CD14-positive monocyte (primary cell): ENCODE measurements at regions not wholly inside any gene's neighbourhood (a gene's known extent, or its start where the extent isn't known, plus 50 kb on each side); places are given as distances from the start of the nearest gene placed in this dataset.

Experiments
- DNase-seq, 3 donors: peaks; one replicate each; pipeline ENCODE4 v3.0.0-alpha.2; 2011 to 2022
- H2AFZ ChIP-seq: 2 replicates; pipeline ENCODE4 v1.6.0; 2012; ENCODE audit warnings: mild to moderate bottlenecking, low read depth, low read length, inconsistent platforms; ENCODE audit not compliant: insufficient read depth, poor library complexity, severe bottlenecking
- H3K27ac ChIP-seq, 2 donors: 1 replicate in 1 of 2; 2 replicates in 1 of 2; pipeline ENCODE4 v1.5.1; 2012 to 2013; ENCODE audit warnings: low read length in 2 of 2, control low read depth in 1 of 2, inconsistent platforms in 1 of 2, low read depth in 1 of 2, mild to moderate bottlenecking in 1 of 2
- H3K27me3 ChIP-seq, 2 donors: one replicate each; pipeline versions ENCODE4 v1.6.0 to v1.6.1; 2011 to 2013; ENCODE audit warnings: low read length in 2 of 2; ENCODE audit not compliant: control insufficient read depth in 2 of 2, insufficient read depth in 2 of 2
- H3K36me3 ChIP-seq, 2 donors: replicated peaks in 1 of 2; 1 replicate in 1 of 2; 2 replicates in 1 of 2; pipeline versions ENCODE4 v1.5.1 to v1.6.1; 2012 to 2013; ENCODE audit warnings: low read length in 2 of 2, control low read depth in 1 of 2, inconsistent platforms in 1 of 2, mild to moderate bottlenecking in 1 of 2; ENCODE audit not compliant: insufficient read depth in 2 of 2, control insufficient read depth in 1 of 2
- H3K4me1 ChIP-seq, 2 donors: 1 replicate in 1 of 2; 2 replicates in 1 of 2; pipeline versions ENCODE4 v1.5.1 to v1.6.1; 2012 to 2013; ENCODE audit warnings: low read length in 2 of 2, control low read depth in 1 of 2, inconsistent platforms in 1 of 2, mild to moderate bottlenecking in 1 of 2, moderate library complexity in 1 of 2; ENCODE audit not compliant: insufficient read depth in 2 of 2, control insufficient read depth in 1 of 2
- H3K4me2 ChIP-seq: replicated peaks from 2 replicates; pipeline ENCODE3; 2012; ENCODE audit warnings: low read length, moderate library complexity, mild to moderate bottlenecking; ENCODE audit not compliant: poor library complexity, severe bottlenecking; ENCODE audit errors: extremely low read depth
- H3K4me3 ChIP-seq, 3 experiments: fragments of 200-600 bp in 1 of 3; sonication (generic) in 1 of 3; replicated peaks in 1 of 3; 1 replicate in 2 of 3; 2 replicates in 1 of 3; pipeline ENCODE4 v1.5.1; 2011 to 2013; ENCODE audit warnings: low read length in 3 of 3, mild to moderate bottlenecking in 3 of 3, control low read depth in 2 of 3, low read depth in 2 of 3, inconsistent platforms in 1 of 3, moderate library complexity in 1 of 3
- H3K79me2 ChIP-seq: 2 replicates; pipeline ENCODE4 v1.6.0; 2012; ENCODE audit warnings: mild to moderate bottlenecking, control low read depth, inconsistent platforms, low read length, moderate library complexity; ENCODE audit not compliant: insufficient read depth
- H3K9ac ChIP-seq: 2 replicates; pipeline ENCODE4 v1.6.0; 2017; ENCODE audit warnings: low read length, mild to moderate bottlenecking; ENCODE audit not compliant: insufficient read depth, poor library complexity, severe bottlenecking
- H3K9me3 ChIP-seq, 2 donors: replicated peaks in 1 of 2; 1 replicate in 1 of 2; 2 replicates in 1 of 2; pipeline versions ENCODE4 v1.5.1 to v1.6.1; 2012 to 2013; ENCODE audit warnings: low read length in 2 of 2, control low read depth in 1 of 2; ENCODE audit not compliant: control insufficient read depth in 1 of 2, insufficient read depth in 1 of 2
- H4K20me1 ChIP-seq: 2 replicates; pipeline ENCODE4 v1.6.0; 2012; ENCODE audit warnings: mild to moderate bottlenecking, low read length, control low read depth, moderate library complexity; ENCODE audit not compliant: insufficient read depth
- H3K27ac Mint-ChIP-seq, 7 donors: one replicate each; pipeline ENCODE4 v1.8.0; 2020; ENCODE audit warnings: mild to moderate bottlenecking in 7 of 7, mixed read lengths in 7 of 7, moderate library complexity in 6 of 7, inconsistent platforms in 2 of 7
- H3K27me3 Mint-ChIP-seq, 3 donors: one replicate each; pipeline ENCODE4 v1.8.0; 2021 to 2022; ENCODE audit warnings: low read depth in 3 of 3, mild to moderate bottlenecking in 3 of 3, mixed read lengths in 3 of 3, moderate library complexity in 3 of 3, inconsistent platforms in 1 of 3
- H3K36me3 Mint-ChIP-seq, 2 donors: one replicate each; pipeline ENCODE4 v1.8.0; 2020; ENCODE audit warnings: mixed read lengths in 2 of 2, inconsistent platforms in 1 of 2, mild to moderate bottlenecking in 1 of 2
- H3K4me1 Mint-ChIP-seq: one replicate; pipeline ENCODE4 v1.8.0; 2020; ENCODE audit warnings: mild to moderate bottlenecking, mixed read lengths
- H3K4me3 Mint-ChIP-seq, 2 donors: one replicate each; pipeline ENCODE4 v1.8.0; 2020; ENCODE audit warnings: mild to moderate bottlenecking in 2 of 2, mixed read lengths in 2 of 2, moderate library complexity in 1 of 2
- H3K9me3 Mint-ChIP-seq, 7 donors: one replicate each; pipeline ENCODE4 v1.8.0; 2020 to 2022; ENCODE audit warnings: mixed read lengths in 7 of 7, mild to moderate bottlenecking in 6 of 7, moderate library complexity in 6 of 7, inconsistent platforms in 2 of 7
- CTCF ChIP-seq: fragments of 200-600 bp; IDR thresholded peaks from one replicate; pipeline ENCODE4 v1.8.0; 2022; ENCODE audit warnings: antibody characterized with exemption, mild to moderate bottlenecking
- WGBS: methylation state at CpG from one replicate; pipeline ENCODE4 v1.1.5; 2013; ENCODE audit warnings: missing lambda C conversion rate; ENCODE audit not compliant: insufficient coverage; 5-methylcytosine and 5-hydroxymethylcytosine counted together
- intact Hi-C, 2 donors: fragments of 100-400 bp; cut with micrococcal nuclease; formaldehyde crosslinking; loops; one replicate each; pipeline versions ENCODE4 v1.15.0 to v1.15.1; 2023

DNA sequence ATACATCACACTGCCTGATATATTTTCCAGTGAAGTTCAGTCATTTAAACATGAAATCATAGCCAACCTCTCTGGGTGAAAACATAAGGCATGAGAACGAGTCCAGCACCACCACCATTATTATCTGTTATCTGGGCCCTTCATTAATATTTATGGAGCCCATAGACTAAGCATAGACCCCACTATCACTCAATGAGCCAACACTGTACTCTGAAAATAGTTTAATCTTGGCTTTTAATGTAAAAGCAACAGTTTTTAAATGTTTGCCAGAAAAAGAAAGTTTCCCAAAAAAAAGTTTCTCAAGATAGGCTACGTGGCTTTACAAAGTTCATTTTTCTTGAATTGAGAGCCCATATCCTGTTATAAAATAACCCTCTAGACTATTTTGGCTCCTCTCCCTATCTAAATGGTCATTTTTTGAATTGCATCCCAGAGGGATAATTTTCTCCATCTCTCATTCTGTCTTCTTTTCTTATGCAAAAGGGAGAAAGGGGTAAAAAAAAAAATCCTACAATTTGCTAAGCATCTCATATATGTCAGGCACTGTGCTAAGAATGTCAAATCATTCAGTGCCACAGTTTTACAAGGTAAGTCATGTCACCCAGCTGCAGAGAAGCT, 66.1 kb downstream of the FZD1 start:
- H3K9me3 ChIP-seq = no peaks in the 10 kb centered on the region
- H3K9me3 Mint-ChIP-seq = peaks cover 0 to 5% (median 2%) of the 10 kb centered on the region in 7 donors
- H3K27ac Mint-ChIP-seq = no peak overlapping the region
- H3K36me3 Mint-ChIP-seq = peaks cover 0 to 4% of the 10 kb centered on the region in 2 donors
- H3K4me3 Mint-ChIP-seq = no peak overlapping the region
- no peaks in the 10 kb centered on the region for H3K79me2 ChIP-seq
- no peaks in the 10 kb centered on the region for H3K36me3 ChIP-seq
- H3K4me1 Mint-ChIP-seq = peaks cover 43% of the 10 kb centered on the region
- no peaks in the 10 kb centered on the region for H4K20me1 ChIP-seq
- H3K4me3 ChIP-seq = no peak overlapping the region
- H3K4me1 ChIP-seq = peaks cover 26 to 43% of the 10 kb centered on the region in 2 donors
- intact Hi-C loops = no loop called here
- H3K9ac ChIP-seq = no peak overlapping the region
- H3K27me3 ChIP-seq = no peaks in the 10 kb centered on the region
- no peak overlapping the region for H3K27ac ChIP-seq
- 100% methylated on average over 1 of the region's 2 CpGs for WGBS
- no peak for TF ChIP-seq CTCF
- no peak overlapping the region for H2AFZ ChIP-seq
- no peak for DNase-seq
- H3K27me3 Mint-ChIP-seq = peaks cover 0 to 1% (median 1%) of the 10 kb centered on the region in 3 donors
- H3K4me2 ChIP-seq = no peak overlapping the region

GRCh38 chr7:91330866-91331265, 66.6 kb downstream of the FZD1 start:
- H3K27ac Mint-ChIP-seq = no peak overlapping the region
- H3K9ac ChIP-seq = no peak overlapping the region

More at GRCh38 chr7:91330866-91331265, 66.6 kb downstream of the FZD1 start:
- Histone ChIP-seq H3K4me2 (no peak overlapping the region), H4K20me1 (no peaks in the 10 kb centered on the region), H3K4me3 (no peak overlapping the region), H3K36me3 (no peaks in the 10 kb centered on the region), H3K27ac (no peak overlapping the region), H3K27me3 (no peaks in the 10 kb centered on the region), H2AFZ (no peak overlapping the region), H3K79me2 (no peaks in the 10 kb centered on the region), H3K4me1 (peaks cover 21 to 37% of the 10 kb centered on the region in 2 donors), H3K9me3 (no peaks in the 10 kb centered on the region)
- no peak for TF ChIP-seq CTCF
- intact Hi-C loops = no loop called here
- Mint-ChIP-seq H3K36me3 (peaks cover 0 to 4% of the 10 kb centered on the region in 2 donors), H3K4me3 (no peak overlapping the region), H3K9me3 (peaks cover 0 to 5% (median 2%) of the 10 kb centered on the region in 7 donors), H3K4me1 (peaks cover 37% of the 10 kb centered on the region), H3K27me3 (peaks cover 0 to 1% (median 1%) of the 10 kb centered on the region in 3 donors)
- no CpG with 5 or more reads among the region's 3 CpGs for WGBS
- DNase-seq = no peak
